Ascending aorta (tissue), 2 donors: ENCODE measurements at regions not wholly inside any gene's neighbourhood (a gene's known extent, or its start where the extent isn't known, plus 50 kb on each side); places are given as distances from the start of the nearest gene placed in this dataset.

ENCODE experiments used
- DNase-seq, 2 donors: peaks; one replicate each; pipeline ENCODE4 v3.0.0-alpha.2; 2019; ENCODE audit warnings: low spot score in 2 of 2
- H3K27ac ChIP-seq, 2 donors: fragments of 200-600 bp; sonication (generic); one replicate each; pipeline ENCODE4 v1.5.1; 2016 to 2017; ENCODE audit warnings: mild to moderate bottlenecking in 1 of 2
- H3K27me3 ChIP-seq: fragments of 200-600 bp; sonication (generic); one replicate; pipeline ENCODE4 v1.5.1; 2017
- H3K36me3 ChIP-seq, 2 donors: fragments of 200-600 bp; sonication (generic); one replicate each; pipeline ENCODE4 v1.5.1; 2016
- H3K4me1 ChIP-seq, 2 donors: fragments of 200-600 bp; sonication (generic); one replicate each; pipeline ENCODE4 v1.5.1; 2016 to 2017; ENCODE audit warnings: mild to moderate bottlenecking in 1 of 2
- H3K4me3 ChIP-seq, 2 donors: fragments of 200-600 bp; sonication (generic); one replicate each; pipeline ENCODE4 v1.5.1; 2016 to 2017; ENCODE audit warnings: mild to moderate bottlenecking in 1 of 2
- H3K9me3 ChIP-seq, 2 donors: fragments of 200-600 bp; sonication (generic); one replicate each; pipeline ENCODE4 v1.5.1; 2016
- CTCF ChIP-seq, 3 experiments: fragments of 200-600 bp in 2 of 3; fragments of 450-650 bp in 1 of 3; sonication (generic) in 2 of 3; IDR thresholded peaks; one replicate each; pipeline ENCODE4 v1.5.1; 2016 to 2019; ENCODE audit warnings: antibody characterized with exemption in 3 of 3, mild to moderate bottlenecking in 1 of 3, moderate library complexity in 1 of 3
- intact Hi-C: fragments of 100-400 bp; cut with DNase I; formaldehyde crosslinking; loops from one replicate; pipeline ENCODE4 v1.15.1; 2023

DNA sequence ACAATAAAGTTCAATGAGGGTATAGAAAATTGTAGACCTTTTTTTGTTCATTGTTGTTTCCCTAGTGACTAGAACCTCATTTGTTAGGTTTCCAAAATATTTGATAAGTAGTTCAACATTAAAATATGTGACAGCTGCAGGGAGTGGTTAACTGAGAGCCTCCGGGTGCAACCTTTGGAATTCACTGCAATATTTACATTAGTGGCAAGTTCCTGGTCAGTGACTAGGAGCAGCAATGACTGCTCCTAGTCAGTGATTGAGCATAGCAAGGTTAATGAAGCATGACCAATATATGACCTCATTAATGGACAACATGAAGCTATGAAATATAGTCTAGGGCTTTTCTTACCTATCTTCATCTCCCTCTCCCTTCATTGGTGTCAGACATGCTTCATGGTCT, 65.8 kb upstream of the FAM47A start:
- no peaks in the 10 kb centered on the region for H3K9me3 ChIP-seq
- H3K4me1 ChIP-seq: no peaks in the 10 kb centered on the region
- TF ChIP-seq CTCF (IDR thresholded peaks at IDR 0.05): no peak
- H3K27ac ChIP-seq: no peak overlapping the region
- H3K36me3 ChIP-seq: no peaks in the 10 kb centered on the region
- H3K27me3 ChIP-seq: no peaks in the 10 kb centered on the region
- intact Hi-C loops: no loop called here
- DNase-seq: no peak
- H3K4me3 ChIP-seq: no peak overlapping the region
